HG02870 (cell line): ENCODE measurements at regions not wholly inside any gene's neighbourhood (a gene's known extent, or its start where the extent isn't known, plus 50 kb on each side); places are given as distances from the start of the nearest gene placed in this dataset.
"Not testable (repeated sequence)": the region's sequence is repeated elsewhere in the genome, so short reads cannot be mapped to it uniquely, and the experiment has no call there.

ENCODE experiments used
- ATAC-seq: cut with Tn5 transposase; IDR thresholded peaks from one replicate; pipeline ENCODE4 v1.9.1; 2021; ENCODE audit warnings: mild to moderate bottlenecking, moderate library complexity; ENCODE audit not compliant: unreplicated experiment

GRCh38 chr16:17759451-17760390 lies 289.0 kb upstream of the XYLT1 start:
- ATAC-seq: no peak

DNA sequence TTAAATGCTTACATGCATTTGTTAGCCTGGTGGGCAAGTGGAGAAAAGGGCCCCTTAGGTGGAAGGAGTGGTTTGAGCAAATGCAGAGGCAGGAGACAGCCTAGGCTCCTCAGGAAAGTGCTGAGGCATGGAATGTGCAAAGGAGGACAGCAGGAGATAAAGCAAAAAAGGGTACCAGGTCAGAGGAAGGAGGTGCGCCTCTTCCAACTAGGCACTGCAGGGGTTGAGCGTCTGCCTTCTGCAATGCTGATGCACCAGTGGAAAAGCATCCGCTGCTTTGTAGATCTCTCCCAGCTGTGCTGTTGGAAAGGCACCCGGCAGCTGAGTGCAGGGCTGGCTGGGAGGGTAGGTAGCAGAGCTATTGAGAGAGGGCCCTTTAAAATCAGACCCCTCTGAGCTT lies 287.0 kb upstream of the XYLT1 start:
- ATAC-seq: no peak

DNA sequence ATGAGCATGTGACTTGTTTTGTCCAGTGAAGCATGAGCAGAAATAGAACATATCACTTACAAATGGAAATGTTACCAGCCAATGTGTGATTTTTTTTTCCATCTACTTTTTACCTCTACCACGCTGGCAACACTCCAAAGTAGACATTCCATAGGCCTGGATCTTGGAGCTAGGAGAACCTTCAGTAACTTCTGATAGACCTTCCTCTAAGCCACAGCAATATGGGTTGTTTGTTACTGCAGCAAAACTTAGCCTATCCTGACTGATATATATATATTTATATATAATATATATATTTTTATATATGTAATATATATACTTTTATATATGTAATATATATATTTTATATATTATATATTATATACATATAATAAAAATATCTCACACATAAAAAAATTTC lies 284.4 kb upstream of the XYLT1 start:
- no peak for ATAC-seq

DNA sequence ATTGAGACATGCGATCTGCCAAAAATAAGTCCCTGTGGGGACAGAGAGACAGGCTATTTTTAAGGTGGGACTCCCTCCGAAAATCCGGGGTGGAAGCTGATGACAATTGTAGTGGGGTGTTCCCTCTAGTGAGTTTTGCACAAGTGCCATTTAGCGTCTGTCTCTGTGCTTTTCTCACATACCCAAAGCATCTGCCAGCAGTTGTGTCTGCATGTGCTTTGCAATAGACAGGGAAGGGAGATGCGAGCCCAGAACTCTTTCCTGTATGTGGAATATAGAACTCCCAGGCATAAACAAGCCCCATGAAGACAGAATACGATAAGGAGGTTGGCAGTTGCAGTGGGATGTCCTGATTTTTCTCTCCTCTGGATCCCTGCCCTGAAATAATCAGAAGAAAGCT lies 282.7 kb upstream of the XYLT1 start:
- no peak for ATAC-seq

DNA sequence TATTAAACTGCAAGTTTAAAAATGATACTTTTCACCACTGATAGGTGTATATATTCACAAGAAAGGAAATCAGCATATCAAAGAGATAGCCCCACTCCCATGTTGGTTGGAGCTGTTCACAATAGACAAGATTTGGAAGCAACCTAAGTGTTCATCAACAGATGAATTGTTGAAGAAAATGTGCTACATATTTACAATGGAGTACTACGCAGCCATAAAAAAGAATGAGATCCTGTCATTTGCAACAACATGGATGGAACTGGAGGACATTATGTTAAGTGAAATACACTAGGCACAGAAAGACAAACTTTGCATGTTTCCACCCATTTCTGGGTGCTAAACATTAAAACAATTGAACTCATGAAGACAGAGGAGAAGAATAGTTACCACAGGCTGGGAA lies 278.9 kb upstream of the XYLT1 start:
- ATAC-seq: no peak

GRCh38 chr16:17748044-17748719 lies 277.4 kb upstream of the XYLT1 start:
- no peak for ATAC-seq

GRCh38 chr16:17747081-17747756 lies 276.5 kb upstream of the XYLT1 start:
- no peak for ATAC-seq

DNA sequence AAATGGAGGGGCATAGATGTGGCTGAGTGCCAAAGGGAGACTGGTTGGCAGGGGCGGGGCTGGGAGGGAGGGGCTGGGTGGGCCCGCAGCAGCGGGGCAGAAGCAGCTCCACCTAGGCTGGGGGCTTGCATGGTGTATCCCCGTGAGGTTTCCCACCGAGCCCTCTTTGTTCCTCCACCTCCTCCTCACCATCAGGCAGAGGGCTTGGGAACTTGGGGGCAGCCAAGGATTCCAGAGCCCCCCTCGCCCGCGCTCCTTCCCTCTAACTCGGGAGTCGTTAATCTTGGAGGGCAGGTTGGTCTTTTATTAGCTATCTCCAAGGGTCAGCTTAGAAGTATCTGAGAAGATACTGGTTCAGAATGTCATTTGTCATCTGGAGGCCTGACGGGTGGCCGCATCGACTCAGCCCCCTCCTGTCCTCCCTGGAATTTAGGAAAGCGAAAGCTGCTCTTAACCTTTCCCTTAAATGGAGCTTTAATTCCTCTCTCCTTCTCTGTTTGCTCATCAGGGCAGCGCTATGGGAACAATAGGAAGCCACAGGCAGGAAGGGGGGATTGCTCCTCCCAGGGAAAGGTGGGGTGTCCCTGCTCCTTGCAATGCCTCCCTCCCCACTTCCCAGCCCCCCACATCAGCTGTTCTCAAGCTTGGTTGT lies 274.3 kb upstream of the XYLT1 start:
- ATAC-seq: no peak

DNA sequence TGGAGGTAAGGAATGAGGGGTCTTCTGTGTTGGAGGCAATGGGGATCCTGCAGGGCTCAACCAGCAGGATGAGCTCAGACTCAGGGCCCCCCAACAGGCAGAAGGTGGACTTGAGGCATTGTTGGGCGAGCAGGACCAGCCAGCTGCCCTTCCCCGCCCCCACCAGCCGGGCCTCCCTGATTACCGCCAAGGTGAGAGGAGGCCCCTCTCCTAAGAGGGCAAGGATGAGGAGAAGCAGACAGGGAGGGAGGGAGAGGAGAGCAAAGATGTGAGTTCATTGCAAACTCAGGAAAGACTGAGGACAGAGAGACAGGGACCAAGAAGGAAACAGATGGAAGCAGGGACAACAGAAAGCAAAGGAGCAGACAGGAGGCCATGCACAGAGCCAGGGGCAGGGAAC lies 272.8 kb upstream of the XYLT1 start:
- ATAC-seq: no peak

DNA sequence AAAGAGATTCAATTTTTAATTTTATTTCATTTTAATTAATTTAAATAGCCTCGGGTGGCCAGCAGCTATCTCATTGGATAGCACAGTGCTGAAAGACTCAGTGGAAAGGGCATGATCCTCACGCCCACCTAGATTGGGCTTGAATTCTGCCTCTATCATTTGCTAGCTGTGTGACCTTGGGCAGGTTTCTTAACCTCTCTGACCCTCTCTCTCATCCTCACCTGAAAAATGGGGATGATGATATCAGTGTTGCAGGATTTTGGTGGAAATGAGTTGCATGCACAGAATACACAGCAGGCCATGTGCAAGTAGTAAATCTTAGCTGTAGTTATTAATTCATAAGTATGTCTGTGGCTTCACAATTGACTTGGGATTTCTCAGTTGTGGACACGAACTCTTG lies 272.4 kb upstream of the XYLT1 start:
- ATAC-seq: no peak

DNA sequence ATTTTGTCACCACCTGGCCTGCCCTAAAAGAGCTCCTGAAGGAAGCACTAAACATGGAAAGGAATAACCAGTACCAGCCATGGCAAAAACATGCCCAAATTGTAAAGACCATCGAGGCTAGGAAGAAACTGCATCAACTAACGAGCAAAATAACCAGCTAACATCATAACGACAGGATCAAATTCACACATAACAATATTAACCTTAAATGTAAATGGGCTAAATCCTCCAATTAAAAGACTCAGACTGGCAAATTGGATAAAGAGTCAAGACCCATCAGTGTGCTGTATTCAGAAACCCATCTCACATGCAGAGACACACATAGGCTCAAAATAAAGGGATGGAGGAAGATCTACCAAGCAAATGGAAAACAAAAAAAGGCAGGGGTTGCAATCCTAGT lies 264.3 kb upstream of the XYLT1 start:
- ATAC-seq: not testable (repeated sequence)

GRCh38 chr16:17729820-17730219 lies 259.1 kb upstream of the XYLT1 start:
- ATAC-seq: no peak

- no peak for ATAC-seq
Observed at GRCh38 chr16:17728196-17728595, 257.4 kb upstream of the XYLT1 start.

DNA sequence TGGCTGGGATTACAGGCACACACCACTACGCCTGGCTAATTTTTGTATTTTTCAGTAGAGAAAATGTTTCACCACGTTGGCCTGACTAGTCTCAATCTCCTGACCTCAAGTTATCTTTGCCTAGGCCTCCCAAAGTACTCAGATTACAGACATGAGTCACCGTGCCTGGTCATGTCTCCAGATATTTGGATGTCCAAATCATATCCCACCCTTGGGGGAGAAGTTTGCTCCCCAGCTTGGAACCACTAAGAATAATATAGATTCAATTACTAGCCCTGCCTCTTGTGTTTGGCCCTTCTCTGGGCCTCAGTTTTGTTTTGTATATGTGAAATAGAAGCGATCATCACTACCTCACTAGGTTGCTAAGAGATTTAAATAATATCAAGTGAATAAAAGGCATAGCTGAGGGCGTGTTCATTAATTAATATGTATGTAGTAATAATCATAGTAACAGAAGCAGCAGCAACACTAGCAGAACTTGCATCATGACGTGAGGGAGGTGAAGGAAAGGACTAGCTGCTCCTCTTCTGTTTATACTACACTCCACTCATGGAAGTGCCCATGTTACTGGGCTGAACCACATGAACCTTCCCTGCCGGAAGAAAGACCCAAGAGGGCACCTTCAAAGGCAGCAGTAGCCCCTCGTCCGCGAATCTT lies 253.6 kb upstream of the XYLT1 start:
- ATAC-seq: no peak

GRCh38 chr16:17723531-17724134 lies 252.9 kb upstream of the XYLT1 start:
- no peak for ATAC-seq

GRCh38 chr16:17718495-17718894 lies 247.7 kb upstream of the XYLT1 start:
- no peak for ATAC-seq

- ATAC-seq: no peak
Observed at GRCh38 chr16:17705847-17706246, 235.1 kb upstream of the XYLT1 start.

- no peak for ATAC-seq
Observed at GRCh38 chr16:17696616-17697015, 225.9 kb upstream of the XYLT1 start.

- no peak for ATAC-seq
Observed at GRCh38 chr16:17692484-17692883, 221.7 kb upstream of the XYLT1 start.

- no peak for ATAC-seq
Observed at GRCh38 chr16:17691899-17692176, 221.1 kb upstream of the XYLT1 start.
